GM23338 (cell line): ENCODE measurements at regions not wholly inside any gene's neighbourhood (a gene's known extent, or its start where the extent isn't known, plus 50 kb on each side); places are given as distances from the start of the nearest gene placed in this dataset.

Source experiments
- ATAC-seq: fragments of 200-7000 bp; cut with Tn5 transposase; 3 replicates; pipeline ENCODE4 v1.9.1; 2020
- DNase-seq: peaks from one replicate; pipeline ENCODE4 v3.0.0-alpha.2; 2015; ENCODE audit warnings: low spot score
- H2AFZ ChIP-seq: fragments of 200-600 bp; sonication (generic); 2 replicates; pipeline ENCODE4 v1.8.0; 2016; ENCODE audit warnings: antibody characterized with exemption, mild to moderate bottlenecking, moderate library complexity
- H3F3A ChIP-seq: fragments of 200-600 bp; sonication (generic); replicated peaks from 2 replicates; pipeline ENCODE4 v1.8.0; 2017; ENCODE audit warnings: antibody characterized with exemption, mixed run types, low read depth
- H3K27ac ChIP-seq: fragments of 200-600 bp; sonication (generic); 2 replicates; pipeline ENCODE4 v1.6.1; 2016; ENCODE audit warnings: low read depth
- H3K27me3 ChIP-seq: fragments of 200-600 bp; sonication (generic); 2 replicates; pipeline ENCODE4 v1.8.0; 2016; ENCODE audit warnings: mild to moderate bottlenecking, mixed run types, moderate library complexity; ENCODE audit not compliant: insufficient read depth
- H3K36me3 ChIP-seq: fragments of 200-600 bp; sonication (generic); 2 replicates; pipeline ENCODE4 v1.8.0; 2016; ENCODE audit warnings: mild to moderate bottlenecking; ENCODE audit not compliant: insufficient read depth
- H3K4me1 ChIP-seq: fragments of 200-600 bp; sonication (generic); 2 replicates; pipeline ENCODE4 v1.8.0; 2016; ENCODE audit warnings: mild to moderate bottlenecking, moderate library complexity; ENCODE audit not compliant: insufficient read depth
- H3K4me2 ChIP-seq: fragments of 200-600 bp; sonication (generic); 2 replicates; pipeline ENCODE4 v1.7.1; 2017; ENCODE audit warnings: mixed run types
- H3K4me3 ChIP-seq: fragments of 200-600 bp; sonication (generic); 2 replicates; pipeline ENCODE4 v1.6.1; 2016; ENCODE audit warnings: mixed run types
- H3K79me2 ChIP-seq: fragments of 200-600 bp; sonication (generic); replicated peaks from 2 replicates; pipeline ENCODE4 v1.8.0; 2017; ENCODE audit warnings: mild to moderate bottlenecking; ENCODE audit not compliant: insufficient read depth
- H3K9me2 ChIP-seq: fragments of 200-600 bp; sonication (generic); 2 replicates; pipeline ENCODE4 v1.8.0; 2017; ENCODE audit not compliant: insufficient read depth
- H4K20me1 ChIP-seq: fragments of 200-600 bp; sonication (generic); replicated peaks from 2 replicates; pipeline ENCODE4 v1.8.0; 2017; ENCODE audit warnings: mild to moderate bottlenecking; ENCODE audit not compliant: insufficient read depth
- H3K27ac Mint-ChIP-seq: 2 replicates; pipeline ENCODE4 v1.8.0; 2020; ENCODE audit warnings: inconsistent platforms, mild to moderate bottlenecking, moderate library complexity, mixed read lengths
- H3K27me3 Mint-ChIP-seq: 3 replicates; pipeline ENCODE4 v1.8.0; 2022; ENCODE audit warnings: low read depth, mild to moderate bottlenecking, moderate library complexity, mixed read lengths, inconsistent platforms; ENCODE audit not compliant: insufficient read depth, poor library complexity
- H3K36me3 Mint-ChIP-seq: 3 replicates; pipeline ENCODE4 v1.8.0; 2021; ENCODE audit warnings: low read depth, mild to moderate bottlenecking, inconsistent platforms, moderate library complexity, mixed read lengths
- H3K4me1 Mint-ChIP-seq: 3 replicates; pipeline ENCODE4 v1.8.0; 2020; ENCODE audit warnings: mild to moderate bottlenecking, inconsistent platforms, mixed read lengths
- H3K4me3 Mint-ChIP-seq: 3 replicates; pipeline ENCODE4 v1.8.0; 2021; ENCODE audit warnings: moderate library complexity, mild to moderate bottlenecking, inconsistent platforms, mixed read lengths
- H3K9me3 Mint-ChIP-seq: 3 replicates; pipeline ENCODE4 v1.8.0; 2020; ENCODE audit warnings: moderate library complexity, mild to moderate bottlenecking, inconsistent platforms, mixed read lengths
- CTCF ChIP-seq, 2 experiments: fragments of 200-600 bp in 1 of 2; sonication (generic) in 1 of 2; conservative IDR thresholded peaks; 2 replicates each; pipeline versions ENCODE4 v1.5.1 to v1.6.1; 2016 to 2017; ENCODE audit warnings: antibody characterized with exemption in 2 of 2, low read depth in 2 of 2, mild to moderate bottlenecking in 2 of 2, moderate library complexity in 1 of 2
- EZH2 ChIP-seq: fragments of 200-600 bp; sonication (generic); IDR thresholded peaks from one replicate; pipeline ENCODE4 v1.8.0; 2017; ENCODE audit warnings: antibody characterized with exemption, mild to moderate bottlenecking, low read depth; ENCODE audit not compliant: unreplicated experiment
- POLR2AphosphoS5 ChIP-seq: IDR thresholded peaks from 2 replicates; pipeline ENCODE4 v1.6.1; 2016; ENCODE audit warnings: antibody characterized with exemption, low read depth
- TF ChIP-seq, protein P1 (sequence below): IDR thresholded peaks from one replicate; pipeline ENCODE4 v1.6.1; 2018; ENCODE audit warnings: antibody characterized with exemption; ENCODE audit not compliant: unreplicated experiment
- TF ChIP-seq, protein P2 (sequence below): IDR thresholded peaks from 2 replicates; pipeline ENCODE4 v1.6.1; 2016; ENCODE audit warnings: antibody characterized with exemption
- TF ChIP-seq, protein P3 (sequence below): fragments of 250-450 bp; sonication (Bioruptor Pico); IDR thresholded peaks from 2 replicates; pipeline ENCODE4 v1.5.0; 2020; ENCODE audit warnings: mild to moderate bottlenecking, moderate library complexity

DNA sequence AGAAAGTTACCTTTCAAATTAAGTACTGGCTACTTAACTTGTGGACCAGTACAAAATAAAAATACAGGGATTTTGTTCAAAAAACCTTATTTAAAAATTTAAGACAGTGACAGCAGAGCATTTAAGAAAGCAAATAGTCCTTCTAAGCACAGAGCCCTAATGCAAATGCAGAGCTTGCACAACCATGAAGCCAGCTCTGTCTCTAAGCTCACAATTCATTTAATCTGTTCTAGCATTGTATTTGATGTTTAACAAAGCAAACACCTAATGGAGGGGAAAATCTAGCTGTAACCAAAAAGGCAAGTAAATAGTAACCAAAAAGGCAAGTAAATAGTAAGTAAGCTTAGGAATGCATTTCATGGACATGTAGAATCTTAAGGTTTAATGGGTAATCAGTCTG is 138.7 kb upstream of the GHR start (continued):
- TF ChIP-seq, protein P1, sequence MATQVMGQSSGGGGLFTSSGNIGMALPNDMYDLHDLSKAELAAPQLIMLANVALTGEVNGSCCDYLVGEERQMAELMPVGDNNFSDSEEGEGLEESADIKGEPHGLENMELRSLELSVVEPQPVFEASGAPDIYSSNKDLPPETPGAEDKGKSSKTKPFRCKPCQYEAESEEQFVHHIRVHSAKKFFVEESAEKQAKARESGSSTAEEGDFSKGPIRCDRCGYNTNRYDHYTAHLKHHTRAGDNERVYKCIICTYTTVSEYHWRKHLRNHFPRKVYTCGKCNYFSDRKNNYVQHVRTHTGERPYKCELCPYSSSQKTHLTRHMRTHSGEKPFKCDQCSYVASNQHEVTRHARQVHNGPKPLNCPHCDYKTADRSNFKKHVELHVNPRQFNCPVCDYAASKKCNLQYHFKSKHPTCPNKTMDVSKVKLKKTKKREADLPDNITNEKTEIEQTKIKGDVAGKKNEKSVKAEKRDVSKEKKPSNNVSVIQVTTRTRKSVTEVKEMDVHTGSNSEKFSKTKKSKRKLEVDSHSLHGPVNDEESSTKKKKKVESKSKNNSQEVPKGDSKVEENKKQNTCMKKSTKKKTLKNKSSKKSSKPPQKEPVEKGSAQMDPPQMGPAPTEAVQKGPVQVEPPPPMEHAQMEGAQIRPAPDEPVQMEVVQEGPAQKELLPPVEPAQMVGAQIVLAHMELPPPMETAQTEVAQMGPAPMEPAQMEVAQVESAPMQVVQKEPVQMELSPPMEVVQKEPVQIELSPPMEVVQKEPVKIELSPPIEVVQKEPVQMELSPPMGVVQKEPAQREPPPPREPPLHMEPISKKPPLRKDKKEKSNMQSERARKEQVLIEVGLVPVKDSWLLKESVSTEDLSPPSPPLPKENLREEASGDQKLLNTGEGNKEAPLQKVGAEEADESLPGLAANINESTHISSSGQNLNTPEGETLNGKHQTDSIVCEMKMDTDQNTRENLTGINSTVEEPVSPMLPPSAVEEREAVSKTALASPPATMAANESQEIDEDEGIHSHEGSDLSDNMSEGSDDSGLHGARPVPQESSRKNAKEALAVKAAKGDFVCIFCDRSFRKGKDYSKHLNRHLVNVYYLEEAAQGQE, result no peak
- TF ChIP-seq, protein P2, sequence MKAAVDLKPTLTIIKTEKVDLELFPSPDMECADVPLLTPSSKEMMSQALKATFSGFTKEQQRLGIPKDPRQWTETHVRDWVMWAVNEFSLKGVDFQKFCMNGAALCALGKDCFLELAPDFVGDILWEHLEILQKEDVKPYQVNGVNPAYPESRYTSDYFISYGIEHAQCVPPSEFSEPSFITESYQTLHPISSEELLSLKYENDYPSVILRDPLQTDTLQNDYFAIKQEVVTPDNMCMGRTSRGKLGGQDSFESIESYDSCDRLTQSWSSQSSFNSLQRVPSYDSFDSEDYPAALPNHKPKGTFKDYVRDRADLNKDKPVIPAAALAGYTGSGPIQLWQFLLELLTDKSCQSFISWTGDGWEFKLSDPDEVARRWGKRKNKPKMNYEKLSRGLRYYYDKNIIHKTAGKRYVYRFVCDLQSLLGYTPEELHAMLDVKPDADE, result no peak
- TF ChIP-seq CTCF (conservative IDR thresholded peaks at IDR 0.05; ENCODE audit: low read depth in 2 of 2) (no peak), EZH2 (no peak)

- H3K4me1 Mint-ChIP-seq, result no peaks in the 10 kb centered on the region; the same call in 2 of the 3 replicates
- Histone ChIP-seq H3K27ac (no peak overlapping the region), H3K9me2 (no peaks in the 10 kb centered on the region), H3K4me1 (no peaks in the 10 kb centered on the region), H3K79me2 (no peaks in the 10 kb centered on the region), H3F3A (no peaks in the 10 kb centered on the region), H3K36me3 (no peaks in the 10 kb centered on the region), H3K27me3 (no peaks in the 10 kb centered on the region), H3K4me2 (no peak overlapping the region), H3K4me3 (no peak overlapping the region), H4K20me1 (no peaks in the 10 kb centered on the region), H2AFZ (no peak overlapping the region)
- no peaks in the 10 kb centered on the region for H3K36me3 Mint-ChIP-seq
- no peak overlapping the region for H3K4me3 Mint-ChIP-seq
- ATAC-seq (no peak), DNase-seq (no peak)
- peaks cover 2% of the 10 kb centered on the region for H3K27me3 Mint-ChIP-seq
- peaks cover 19% of the 10 kb centered on the region; the same call in 2 of the 3 replicates for H3K9me3 Mint-ChIP-seq
- no peak overlapping the region for H3K27ac Mint-ChIP-seq
- TF ChIP-seq, protein P3, sequence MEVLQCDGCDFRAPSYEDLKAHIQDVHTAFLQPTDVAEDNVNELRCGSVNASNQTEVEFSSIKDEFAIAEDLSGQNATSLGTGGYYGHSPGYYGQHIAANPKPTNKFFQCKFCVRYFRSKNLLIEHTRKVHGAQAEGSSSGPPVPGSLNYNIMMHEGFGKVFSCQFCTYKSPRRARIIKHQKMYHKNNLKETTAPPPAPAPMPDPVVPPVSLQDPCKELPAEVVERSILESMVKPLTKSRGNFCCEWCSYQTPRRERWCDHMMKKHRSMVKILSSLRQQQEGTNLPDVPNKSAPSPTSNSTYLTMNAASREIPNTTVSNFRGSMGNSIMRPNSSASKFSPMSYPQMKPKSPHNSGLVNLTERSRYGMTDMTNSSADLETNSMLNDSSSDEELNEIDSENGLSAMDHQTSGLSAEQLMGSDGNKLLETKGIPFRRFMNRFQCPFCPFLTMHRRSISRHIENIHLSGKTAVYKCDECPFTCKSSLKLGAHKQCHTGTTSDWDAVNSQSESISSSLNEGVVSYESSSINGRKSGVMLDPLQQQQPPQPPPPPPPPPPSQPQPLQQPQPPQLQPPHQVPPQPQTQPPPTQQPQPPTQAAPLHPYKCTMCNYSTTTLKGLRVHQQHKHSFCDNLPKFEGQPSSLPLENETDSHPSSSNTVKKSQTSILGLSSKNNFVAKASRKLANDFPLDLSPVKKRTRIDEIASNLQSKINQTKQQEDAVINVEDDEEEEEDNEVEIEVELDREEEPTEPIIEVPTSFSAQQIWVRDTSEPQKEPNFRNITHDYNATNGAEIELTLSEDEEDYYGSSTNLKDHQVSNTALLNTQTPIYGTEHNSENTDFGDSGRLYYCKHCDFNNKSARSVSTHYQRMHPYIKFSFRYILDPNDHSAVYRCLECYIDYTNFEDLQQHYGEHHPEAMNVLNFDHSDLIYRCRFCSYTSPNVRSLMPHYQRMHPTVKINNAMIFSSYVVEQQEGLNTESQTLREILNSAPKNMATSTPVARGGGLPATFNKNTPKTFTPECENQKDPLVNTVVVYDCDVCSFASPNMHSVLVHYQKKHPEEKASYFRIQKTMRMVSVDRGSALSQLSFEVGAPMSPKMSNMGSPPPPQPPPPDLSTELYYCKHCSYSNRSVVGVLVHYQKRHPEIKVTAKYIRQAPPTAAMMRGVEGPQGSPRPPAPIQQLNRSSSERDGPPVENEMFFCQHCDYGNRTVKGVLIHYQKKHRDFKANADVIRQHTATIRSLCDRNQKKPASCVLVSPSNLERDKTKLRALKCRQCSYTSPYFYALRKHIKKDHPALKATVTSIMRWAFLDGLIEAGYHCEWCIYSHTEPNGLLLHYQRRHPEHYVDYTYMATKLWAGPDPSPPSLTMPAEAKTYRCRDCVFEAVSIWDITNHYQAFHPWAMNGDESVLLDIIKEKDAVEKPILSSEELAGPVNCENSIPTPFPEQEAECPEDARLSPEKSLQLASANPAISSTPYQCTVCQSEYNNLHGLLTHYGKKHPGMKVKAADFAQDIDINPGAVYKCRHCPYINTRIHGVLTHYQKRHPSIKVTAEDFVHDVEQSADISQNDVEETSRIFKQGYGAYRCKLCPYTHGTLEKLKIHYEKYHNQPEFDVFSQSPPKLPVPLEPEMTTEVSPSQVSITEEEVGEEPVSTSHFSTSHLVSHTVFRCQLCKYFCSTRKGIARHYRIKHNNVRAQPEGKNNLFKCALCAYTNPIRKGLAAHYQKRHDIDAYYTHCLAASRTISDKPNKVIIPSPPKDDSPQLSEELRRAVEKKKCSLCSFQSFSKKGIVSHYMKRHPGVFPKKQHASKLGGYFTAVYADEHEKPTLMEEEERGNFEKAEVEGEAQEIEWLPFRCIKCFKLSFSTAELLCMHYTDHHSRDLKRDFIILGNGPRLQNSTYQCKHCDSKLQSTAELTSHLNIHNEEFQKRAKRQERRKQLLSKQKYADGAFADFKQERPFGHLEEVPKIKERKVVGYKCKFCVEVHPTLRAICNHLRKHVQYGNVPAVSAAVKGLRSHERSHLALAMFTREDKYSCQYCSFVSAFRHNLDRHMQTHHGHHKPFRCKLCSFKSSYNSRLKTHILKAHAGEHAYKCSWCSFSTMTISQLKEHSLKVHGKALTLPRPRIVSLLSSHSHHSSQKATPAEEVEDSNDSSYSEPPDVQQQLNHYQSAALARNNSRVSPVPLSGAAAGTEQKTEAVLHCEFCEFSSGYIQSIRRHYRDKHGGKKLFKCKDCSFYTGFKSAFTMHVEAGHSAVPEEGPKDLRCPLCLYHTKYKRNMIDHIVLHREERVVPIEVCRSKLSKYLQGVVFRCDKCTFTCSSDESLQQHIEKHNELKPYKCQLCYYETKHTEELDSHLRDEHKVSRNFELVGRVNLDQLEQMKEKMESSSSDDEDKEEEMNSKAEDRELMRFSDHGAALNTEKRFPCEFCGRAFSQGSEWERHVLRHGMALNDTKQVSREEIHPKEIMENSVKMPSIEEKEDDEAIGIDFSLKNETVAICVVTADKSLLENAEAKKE (CRISPR knock-in tag), result no peak
- no peak for TF ChIP-seq POLR2AphosphoS5
- TF ChIP-seq, protein P1, result no peak
- TF ChIP-seq, protein P2, result no peak
Observed at GRCh38 chr5:42285230-42285629, 138.0 kb upstream of the GHR start.
